ENCODE measurements at regions not wholly inside any gene's neighbourhood (a gene's known extent, or its start where the extent isn't known, plus 50 kb on each side); places are given as distances from the start of the nearest gene placed in this dataset.

DNA sequence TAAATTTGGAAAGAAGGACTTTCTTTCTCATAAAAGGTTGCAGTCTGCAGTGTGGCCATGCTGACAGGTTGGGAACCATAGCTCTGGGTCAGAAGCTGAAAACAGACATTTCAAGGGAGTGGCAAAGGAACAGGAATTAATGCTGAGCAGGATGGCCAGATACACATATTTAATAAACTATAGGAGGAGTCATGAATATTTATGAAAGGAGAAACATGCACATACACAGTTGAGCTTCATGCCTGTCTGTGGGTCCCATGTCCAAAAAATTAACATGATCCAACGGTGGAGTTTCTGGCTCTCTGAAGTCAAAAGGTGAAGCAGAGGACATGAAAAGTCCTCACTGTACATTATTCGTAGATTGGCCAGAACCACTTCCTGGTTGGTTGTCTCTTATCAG is 2556.0 kb downstream of the PCDH9 start:
- TF ChIP-seq EZH2 (IDR thresholded peaks at IDR 0.05; ENCODE audit: borderline replicate concordance) = no peak
- TF ChIP-seq, protein P1, sequence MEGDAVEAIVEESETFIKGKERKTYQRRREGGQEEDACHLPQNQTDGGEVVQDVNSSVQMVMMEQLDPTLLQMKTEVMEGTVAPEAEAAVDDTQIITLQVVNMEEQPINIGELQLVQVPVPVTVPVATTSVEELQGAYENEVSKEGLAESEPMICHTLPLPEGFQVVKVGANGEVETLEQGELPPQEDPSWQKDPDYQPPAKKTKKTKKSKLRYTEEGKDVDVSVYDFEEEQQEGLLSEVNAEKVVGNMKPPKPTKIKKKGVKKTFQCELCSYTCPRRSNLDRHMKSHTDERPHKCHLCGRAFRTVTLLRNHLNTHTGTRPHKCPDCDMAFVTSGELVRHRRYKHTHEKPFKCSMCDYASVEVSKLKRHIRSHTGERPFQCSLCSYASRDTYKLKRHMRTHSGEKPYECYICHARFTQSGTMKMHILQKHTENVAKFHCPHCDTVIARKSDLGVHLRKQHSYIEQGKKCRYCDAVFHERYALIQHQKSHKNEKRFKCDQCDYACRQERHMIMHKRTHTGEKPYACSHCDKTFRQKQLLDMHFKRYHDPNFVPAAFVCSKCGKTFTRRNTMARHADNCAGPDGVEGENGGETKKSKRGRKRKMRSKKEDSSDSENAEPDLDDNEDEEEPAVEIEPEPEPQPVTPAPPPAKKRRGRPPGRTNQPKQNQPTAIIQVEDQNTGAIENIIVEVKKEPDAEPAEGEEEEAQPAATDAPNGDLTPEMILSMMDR (IDR thresholded peaks at IDR 0.05; ENCODE audit: poor library complexity) = no peak

All from hepatocyte (in vitro differentiated cells).